HCEC 1CT (cell line): ENCODE measurements at regions not wholly inside any gene's neighbourhood (a gene's known extent, or its start where the extent isn't known, plus 50 kb on each side); places are given as distances from the start of the nearest gene placed in this dataset.
A peak's percentile ranks its signal among the peaks of the same experiment; 100 is the strongest.
"Not testable (repeated sequence)": the region's sequence is repeated elsewhere in the genome, so short reads cannot be mapped to it uniquely, and the experiment has no call there.

Experiments
- DNase-seq: peaks from one replicate; pipeline ENCODE4 v3.0.0-alpha.2; 2017

DNA sequence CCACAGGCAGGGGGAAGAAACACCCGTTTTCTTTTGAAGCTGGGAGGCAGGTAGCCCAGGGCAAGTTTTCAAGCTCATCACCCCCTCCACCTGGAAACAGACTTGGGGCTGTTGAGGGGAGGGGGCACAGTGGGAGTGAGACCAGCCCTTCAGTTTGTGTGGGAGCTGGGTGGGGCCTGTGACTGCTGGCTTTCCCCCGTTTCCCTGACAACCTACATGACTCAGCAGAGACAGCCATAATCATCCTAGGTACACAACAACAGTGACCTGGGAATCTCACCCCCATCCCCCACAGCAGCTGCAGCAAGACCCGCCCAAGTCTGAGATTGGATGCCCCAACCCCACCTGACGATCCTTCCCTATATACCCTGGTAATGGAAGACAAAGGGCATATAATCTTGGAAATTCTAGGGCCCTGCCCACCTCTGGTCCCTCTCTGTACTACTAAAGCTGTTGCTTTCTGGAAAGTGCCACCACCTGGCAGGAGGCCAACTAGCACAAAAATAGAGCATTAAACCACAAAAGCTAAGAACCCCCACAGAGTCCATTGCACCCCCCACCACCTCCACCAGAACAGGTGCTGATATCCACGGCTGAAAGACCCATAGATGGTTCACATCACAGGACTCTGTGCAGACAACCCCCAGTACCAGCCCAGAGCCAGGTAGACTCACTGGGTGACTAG lies 422.2 kb upstream of the SGO1 start:
- no peak for DNase-seq

DNA sequence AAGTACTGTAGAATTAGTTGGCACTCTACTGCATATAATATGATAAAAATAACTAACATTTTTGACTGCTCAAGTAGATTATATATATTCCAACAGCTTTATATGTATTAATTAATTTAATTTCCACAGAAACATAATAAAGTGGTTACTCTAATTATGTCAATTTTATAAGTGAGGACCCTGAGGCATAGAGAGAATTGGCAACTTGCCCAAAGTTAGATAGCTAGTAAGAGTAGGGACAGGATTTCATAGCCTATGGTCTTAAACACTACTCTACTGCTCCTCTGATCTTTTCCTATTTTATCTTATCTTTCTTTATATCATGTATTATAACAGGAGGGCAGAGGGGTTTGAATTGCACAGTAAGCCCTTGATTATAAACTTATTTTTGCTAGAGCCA lies 418.7 kb upstream of the SGO1 start:
- no peak for DNase-seq

DNA sequence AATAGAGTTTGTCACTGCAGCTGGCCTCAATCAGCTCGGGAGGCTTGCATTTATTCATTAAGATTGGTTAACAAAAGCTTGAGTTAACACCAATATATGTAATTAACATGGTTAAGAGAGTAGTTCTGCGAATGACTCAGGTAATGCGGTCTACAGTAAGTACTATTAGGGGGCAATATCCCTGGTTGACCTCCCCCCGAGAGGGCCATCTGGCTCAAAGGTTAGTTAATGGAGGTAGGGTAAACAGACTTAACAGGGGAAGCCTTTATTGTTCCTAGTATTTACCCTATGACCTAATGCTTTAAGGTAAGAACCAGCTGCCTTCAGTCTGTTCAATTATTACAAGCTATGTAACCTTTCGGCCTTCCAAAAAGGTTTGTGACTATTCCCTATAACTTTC lies 403.3 kb upstream of the SGO1 start:
- DNase-seq: no peak

DNA sequence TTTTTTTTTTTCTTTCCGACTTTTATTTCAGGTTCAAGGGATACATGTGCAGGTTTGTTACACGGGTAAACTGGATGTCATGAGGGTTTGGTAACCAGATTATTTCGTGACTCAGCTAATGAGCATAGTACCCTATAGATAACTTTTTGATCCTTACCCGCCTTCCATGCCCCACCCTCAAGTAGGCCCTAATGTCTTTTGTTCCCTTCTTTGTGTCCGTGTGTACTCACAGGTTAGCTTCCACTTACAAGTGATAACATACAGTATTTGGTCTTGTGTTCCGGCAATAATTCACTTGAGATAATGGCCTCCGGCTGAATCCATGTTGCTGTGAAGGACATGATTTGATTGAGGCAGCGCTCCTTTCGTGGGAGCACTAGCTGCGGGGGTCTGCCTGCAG lies 402.8 kb upstream of the SGO1 start:
- no peak for DNase-seq

DNA sequence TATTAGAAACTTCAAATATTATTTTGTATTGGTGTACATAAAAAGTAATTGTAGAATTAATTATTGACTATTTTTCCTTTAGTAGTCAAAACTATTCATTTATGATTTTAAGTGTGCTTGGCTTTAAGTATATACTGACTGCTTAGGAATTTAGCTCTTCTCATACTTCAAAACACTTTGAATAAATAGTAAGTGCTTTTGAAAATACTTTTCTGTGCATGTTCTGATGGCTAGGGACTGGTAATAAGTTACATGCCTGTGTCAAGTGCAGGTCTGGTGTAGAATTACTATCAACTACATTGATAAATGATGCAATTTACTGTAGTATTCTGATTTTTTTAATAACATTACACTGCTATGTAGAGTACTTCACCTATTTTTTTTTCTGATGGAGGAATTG lies 397.6 kb upstream of the SGO1 start:
- no peak for DNase-seq

DNA sequence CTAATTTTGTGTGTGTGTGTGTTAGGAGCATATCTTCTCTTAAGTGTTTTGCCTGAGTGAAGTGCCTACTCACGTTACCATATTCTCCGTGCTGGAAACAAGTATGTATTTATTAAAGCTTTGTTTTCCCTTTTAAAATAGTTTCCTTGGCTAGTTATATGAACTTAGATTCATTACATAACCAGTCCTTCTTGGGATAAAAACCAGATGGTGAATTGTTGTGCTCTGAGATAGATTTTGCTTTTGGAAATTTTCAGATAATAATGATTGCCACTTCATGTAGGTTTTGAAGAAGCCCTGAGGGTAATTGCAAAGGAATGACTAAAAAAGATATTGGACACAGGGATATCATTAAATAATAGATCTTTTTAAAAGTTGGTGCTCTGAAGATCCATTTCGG lies 390.2 kb upstream of the SGO1 start:
- DNase-seq: no peak

DNA sequence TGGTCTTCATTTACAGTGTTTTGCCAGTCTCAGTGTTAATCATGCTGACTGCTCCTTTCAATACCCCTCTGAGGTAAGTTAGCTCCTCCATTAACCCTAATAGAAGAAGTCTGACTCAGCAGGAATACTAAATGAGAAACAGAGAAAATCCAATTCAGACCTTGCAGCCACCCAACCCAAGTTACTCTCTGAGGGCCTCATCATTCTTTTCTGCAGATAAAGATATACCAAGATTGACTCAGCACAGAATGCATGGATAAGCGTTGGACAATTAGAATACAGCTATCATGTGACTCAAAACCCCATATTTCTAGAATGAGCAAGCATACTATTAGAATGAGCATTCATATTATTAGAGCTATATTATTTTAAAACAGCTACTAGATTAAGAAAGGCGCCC lies 389.1 kb upstream of the SGO1 start:
- peak; percentile 6 for DNase-seq

DNA sequence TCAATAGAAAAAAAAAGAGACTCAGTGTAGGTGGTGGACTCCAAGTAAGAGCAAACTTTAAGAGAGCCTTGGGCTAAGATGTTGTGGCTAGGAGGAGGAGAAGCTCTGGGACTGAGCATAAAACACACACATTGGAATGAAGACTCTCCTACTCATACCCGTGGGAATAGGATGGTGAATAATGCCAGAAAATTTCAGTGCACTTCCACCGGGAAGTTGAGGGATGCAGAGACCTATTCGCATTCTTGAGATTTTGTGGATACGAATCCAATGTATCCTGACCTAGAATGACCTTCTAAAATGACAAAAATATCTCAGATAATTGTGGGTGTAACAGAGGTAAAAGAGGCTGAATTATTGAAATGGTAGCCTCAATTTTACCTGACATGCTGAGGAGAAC lies 388.7 kb upstream of the SGO1 start:
- DNase-seq: peak; percentile 33

DNA sequence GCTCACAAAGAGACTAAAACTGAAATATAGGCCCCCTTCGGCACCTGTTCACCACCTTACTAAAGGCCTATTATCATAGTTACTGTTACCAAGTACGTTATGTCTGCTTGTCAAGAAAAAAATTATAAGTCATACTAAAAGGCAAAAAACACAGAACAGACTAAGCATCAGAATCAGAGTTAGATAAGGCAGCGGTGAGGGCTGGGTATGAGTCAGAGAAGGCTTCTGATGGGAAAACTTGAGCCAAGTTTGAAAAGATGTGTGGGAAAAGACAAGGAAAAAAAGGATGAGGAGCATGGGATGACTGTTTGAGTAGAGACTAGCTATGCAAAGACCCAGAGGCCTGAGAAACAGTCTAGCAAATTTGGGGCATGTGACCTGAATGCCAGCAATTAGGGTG lies 387.2 kb upstream of the SGO1 start:
- no peak for DNase-seq

DNA sequence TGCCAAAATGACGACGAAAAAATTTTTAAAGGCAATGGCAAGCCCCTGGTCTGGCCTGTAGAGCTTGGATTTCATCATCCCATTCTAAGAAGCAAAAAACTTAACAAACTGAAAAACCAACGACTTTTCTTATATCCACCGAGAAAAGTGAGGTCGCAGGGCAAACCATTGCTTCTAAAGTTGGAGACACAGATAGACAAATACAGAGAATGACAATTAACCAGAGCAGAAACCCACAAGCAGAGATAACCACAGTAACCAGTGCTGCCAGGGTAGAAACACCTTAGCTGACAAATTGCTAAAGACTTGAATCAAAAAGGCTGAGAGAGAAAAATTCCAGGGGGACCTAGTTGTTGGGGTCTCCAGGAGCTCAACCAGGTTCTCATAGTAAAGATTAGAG lies 386.5 kb upstream of the SGO1 start:
- DNase-seq: no peak

DNA sequence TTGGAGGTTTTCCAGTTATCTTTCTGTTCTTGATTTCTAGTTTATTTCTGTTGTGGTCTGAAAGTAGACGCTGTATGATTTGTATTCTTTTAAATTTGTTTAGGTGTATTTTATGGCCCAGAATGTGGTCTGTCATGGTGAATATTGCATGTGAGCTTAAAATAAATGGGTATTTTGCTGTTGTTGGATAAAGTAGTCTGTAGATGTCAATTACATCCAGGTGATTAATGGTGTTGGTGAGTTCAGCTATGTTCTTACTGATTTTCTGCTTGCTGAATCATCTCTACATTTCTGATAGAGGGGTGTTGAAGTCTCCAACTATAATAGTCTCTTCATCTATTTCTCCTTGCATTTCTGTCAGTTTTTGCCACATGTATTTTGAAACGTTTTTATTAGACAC lies 383.3 kb upstream of the SGO1 start:
- no peak for DNase-seq

DNA sequence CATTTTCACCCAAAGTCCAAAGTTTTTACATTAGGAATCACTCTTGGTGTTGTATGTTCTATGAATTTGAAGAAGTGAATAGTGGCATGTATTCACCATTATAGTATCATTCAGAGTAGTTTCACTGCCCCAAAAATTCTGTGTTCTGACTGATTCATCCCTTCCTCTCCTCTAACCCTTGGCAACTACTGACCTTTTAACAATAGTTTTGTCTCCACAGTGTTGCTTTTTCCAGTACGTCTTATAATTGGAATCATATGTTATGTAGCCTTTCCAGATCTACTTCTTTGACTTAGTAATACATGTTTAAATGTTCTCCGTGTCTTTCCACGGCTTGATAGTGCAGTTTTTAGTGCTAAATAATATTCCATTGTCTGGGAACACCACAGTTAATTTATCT lies 379.0 kb upstream of the SGO1 start:
- DNase-seq: no peak

DNA sequence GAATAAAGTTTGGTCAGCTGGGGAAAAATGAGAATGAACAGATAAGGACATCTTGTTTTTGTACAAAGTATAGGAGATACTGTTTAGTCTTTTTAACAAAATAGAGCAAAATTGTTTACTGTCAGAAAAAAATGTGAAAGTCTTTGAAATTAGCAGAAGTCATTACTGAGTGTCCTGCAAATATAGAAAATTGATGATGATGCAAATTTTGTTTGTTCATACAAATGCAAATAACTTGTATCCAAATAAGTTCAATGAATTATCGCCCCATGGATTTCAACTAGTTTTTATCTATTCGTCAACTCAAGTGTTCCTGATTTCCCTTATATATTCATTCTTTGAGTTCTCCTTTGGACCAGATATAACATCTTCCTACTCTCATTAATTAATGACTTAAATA lies 378.0 kb upstream of the SGO1 start:
- DNase-seq: no peak

DNA sequence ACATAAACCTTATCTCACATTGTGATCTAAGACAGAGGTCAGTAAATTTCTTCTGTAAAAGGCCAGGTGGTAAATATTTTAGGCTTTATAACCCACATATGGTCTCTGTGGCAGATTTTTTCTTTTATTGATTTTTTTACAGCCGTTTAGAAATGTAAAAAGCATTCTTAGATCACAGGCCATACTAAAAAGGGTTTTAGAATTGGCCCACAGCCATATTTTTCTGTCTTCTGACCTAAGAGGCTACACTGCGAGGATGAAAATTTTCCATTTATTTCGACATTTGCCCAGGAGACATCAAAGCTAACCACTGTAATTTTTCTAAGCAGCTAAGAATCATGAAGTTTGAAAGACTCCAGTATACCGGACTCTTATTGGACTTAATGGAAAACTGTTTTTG lies 377.2 kb upstream of the SGO1 start:
- DNase-seq: no peak

DNA sequence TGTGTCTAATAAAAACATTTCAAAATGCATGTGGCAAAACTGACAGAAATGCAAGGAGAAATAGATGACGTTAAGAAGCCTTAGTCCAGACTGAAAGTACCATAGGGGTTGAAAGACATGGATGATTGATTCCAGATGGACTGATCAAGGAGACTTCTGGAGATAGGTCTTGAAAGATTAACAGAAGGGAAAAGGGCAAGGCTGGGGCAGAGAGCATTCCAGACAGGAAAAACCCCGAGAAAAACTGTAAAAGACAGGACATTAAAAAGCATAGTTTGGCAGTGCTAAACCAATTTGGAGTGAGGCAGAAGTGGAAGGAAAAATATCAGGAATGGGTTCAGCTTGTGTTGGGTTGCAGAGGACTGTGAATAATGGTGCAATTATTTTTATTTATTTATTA lies 375.2 kb upstream of the SGO1 start:
- DNase-seq: no peak

DNA sequence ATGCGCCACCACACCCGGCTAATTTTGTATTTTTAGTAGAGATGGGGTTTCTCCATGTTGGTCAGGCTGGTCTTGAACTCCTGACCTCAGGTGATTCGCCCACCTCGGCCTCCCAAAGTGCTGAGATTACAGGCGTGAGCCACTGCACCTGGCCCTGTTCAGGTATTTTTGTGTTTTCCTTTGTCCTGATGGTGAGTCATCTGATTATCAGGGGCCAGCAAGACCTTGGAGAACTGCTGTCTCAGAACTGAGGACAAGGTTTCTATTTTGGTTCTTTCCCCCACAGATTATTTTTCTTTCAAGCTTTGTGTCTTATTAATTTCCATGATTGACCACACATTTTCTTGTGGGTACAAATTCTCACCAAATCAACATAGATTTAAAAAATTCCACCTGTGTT lies 374.4 kb upstream of the SGO1 start:
- not testable (repeated sequence) for DNase-seq

DNA sequence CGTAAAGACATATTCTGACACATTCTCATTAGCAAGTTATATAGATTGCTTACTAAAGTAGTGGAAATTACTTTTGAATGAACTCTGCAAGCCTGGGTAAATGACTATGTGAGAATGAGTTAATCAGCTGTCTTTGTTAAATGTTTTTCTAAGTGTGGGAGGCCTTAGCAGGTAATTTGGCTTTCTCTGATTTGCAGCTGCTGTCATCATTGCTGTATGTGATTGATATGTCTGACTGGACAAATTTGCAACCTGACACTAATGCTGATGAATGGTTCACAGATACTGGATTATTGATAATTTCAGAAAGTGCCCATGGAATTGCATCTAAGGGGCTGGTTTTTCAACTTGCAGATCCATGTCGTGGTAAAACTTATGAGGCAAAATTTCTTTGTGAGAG lies 372.2 kb upstream of the SGO1 start:
- no peak for DNase-seq

DNA sequence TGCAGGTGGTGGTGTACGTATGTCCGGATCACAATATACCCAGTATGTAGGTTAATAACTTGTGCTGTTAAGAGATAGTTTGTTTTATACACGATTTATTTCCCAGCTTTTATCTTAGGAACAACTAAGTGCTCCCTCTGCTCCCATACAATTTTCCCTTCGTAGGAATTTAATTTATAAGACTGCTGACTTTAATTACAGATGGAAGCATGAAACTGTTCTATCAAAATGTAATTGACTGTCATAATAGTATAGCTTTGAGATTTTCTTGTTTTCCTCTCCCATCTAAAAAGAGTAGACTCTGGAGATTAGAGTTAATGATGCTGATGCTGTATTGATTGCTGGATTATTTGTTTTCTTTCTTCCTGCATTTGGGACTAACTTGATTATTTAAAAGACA lies 370.7 kb upstream of the SGO1 start:
- DNase-seq: no peak

DNA sequence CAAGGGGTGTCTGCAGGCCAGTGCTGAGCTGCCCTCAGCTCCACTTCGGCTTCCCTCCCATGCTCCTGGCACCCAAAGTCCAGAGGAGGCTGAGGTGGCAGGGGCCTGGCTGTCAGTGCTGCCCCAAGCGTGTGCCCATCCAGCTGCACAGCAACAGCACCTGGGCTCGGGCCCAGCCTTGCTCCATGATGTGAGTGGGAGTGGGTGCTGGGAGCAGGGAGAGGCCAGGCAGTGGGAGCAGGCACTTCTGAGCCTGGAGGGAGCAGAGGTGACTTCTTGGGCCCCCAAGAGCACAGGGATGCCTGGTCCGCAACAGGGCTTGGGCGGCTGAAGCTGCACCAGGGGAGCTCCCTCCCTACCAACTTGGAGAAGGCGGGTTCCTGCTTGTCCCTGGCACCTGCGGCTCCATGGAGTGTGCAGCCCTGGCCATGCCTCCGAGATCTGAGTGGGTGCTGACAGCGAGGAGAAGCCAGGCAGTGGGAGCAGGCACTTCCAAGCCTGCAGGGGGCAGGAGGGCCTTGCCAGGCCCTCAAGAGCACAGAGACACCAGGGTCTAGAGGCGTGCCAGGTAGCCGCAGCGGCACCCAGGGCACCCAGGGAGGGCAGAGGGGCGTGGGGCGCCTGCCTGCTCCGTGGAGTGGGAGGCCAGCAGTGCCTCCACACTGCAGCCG lies 366.7 kb upstream of the SGO1 start:
- DNase-seq: no peak

DNA sequence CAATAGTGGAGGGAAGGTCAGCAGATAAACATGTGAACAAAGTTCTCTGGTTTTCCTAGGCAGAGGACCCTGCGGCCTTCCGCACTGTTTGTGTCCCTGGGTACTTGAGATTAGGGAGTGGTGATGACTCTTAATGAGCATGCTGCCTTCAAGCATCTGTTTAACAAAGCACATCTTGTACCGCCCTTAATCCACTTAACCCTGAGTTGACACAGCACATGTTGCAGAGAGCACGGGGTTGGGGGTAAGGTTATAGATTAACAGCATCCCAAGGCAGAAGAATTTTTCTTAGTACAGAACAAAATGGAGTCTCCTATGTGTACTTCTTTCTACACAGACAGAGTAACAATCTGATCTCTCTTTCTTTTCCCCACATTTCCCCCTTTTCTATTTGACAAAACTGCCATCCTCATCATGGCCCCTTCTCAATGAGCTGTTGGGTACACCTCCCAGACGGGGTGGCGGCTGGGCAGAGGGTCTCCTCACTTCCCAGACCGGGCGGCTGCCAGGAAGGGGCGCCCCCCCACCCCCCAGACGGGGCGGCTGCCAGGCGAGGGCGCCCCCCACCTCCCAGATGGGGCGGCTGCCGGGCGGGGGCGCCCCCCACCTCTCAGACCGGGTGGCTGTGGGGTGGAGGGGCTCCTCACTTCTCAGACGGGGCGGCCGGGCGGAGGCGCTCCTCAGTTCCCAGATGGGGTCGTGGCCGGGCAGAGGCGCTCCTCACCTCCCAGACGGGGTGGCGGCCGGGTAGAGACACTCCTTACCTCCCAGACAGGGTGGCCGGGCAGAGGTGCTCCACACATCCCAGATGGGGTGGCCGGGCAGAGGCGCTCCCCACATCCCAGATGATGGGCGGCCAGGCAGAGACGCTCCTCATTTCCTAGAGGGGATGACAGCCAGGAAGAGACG lies 361.6 kb upstream of the SGO1 start:
- DNase-seq: not testable (repeated sequence)

DNA sequence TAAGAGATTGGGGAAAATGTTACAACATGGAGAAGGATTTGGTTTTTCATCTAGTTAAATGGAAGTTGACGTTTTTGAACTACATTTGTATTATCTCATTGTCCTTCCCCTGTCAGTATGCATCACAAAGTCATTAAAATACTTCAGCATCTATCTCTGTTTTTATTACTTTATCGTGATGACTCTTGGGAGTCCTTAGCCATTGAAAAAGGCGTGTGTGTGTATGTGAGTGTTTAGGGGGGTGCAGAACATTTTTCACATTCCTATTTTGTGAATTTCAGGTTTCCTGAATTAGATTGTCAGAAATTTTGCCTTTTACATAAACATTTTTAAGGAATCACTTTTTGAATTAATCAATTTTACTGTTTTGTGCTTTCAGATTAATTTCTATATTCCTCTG lies 360.6 kb upstream of the SGO1 start:
- no peak for DNase-seq

DNA sequence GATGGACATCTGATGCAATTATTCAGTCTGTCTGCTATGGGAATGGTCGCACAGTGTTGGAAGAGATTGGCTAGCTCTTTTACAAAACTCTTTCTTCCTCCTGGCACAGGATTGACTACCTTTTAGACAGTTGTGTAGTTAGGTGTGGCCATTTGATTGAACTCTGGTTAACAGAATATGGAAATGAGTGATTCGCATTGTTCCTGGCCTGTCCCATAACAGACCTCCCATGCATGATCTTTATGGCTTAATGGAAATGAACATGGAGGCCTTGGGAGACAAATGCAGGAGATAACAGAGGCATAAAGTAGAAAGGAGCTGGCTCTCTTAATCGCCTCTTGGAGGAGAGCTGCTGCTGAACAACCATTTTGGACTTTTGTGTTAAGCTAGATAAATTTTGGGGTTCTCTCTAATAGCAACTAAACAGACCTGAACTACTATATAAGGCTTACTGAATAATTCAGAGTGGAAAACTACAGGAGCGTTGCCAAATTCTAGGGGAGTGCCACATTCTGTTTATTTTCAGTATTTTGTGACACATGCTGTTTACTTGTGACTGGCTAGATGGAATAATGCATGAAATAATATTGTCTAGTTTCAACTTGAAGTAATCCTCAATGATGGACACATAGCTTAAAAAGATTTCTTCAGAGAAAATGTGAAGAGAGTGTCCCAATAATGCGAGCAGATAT lies 357.7 kb upstream of the SGO1 start:
- no peak for DNase-seq

DNA sequence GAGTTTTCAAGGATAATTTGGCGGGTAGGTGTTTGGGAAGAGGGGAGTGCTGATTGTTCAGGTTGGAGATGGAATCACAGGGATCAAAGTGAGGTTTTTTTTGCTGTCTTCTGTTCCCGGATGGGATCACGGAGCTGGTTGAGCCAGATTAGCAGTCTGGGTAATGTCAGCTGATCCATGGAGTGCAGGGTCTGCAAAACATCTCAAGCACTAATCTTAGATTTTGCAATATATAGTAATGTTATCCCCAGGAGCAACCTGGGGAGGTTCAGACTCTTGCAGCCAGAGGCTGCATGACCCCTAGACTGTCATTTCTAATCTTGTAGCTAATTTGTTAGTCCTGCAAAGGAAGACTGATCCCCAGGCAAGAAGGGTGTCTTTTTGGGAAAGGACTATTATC lies 354.1 kb upstream of the SGO1 start:
- no peak for DNase-seq

DNA sequence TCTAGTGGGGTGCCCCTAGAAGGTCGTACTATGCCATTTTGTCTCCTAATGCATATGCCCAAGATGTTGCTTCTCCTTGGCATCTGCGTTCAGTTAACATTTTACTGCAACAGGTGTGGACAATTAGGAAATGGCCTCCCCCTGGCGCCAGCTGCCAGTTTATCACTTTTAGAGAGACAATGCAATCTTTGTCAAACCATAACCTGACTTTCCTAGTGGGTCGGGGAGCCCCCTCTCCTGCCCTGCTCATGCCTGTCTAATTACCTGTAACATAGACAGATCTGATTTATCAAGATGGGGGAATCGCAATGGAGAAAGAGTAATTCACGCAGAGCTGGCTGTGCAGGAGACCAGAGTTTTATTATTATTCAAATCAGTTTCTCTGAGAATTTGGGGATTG lies 353.7 kb upstream of the SGO1 start:
- DNase-seq: no peak
